Stimulated activated CD8-positive, alpha-beta memory T cell treated with anti-CD3 and anti-CD28 coated beads, Interleukin-15, amount 100 ng/mL, for 24 hours (primary cell): ENCODE measurements at regions not wholly inside any gene's neighbourhood (a gene's known extent, or its start where the extent isn't known, plus 50 kb on each side); places are given as distances from the start of the nearest gene placed in this dataset.
"Not testable (repeated sequence)": the region's sequence is repeated elsewhere in the genome, so short reads cannot be mapped to it uniquely, and the experiment has no call there.

ENCODE experiments used
- DNase-seq: peaks from one replicate; pipeline ENCODE4 v3.0.0-alpha.2; 2020; ENCODE audit warnings: low read depth

GRCh38 chr1:56267611-56268010 lies 311.8 kb downstream of the PLPP3 start:
- DNase-seq: no peak

- DNase-seq: no peak
These were observed 313.0 kb downstream of the PLPP3 start for GRCh38 chr1:56266359-56266758.

- no peak for DNase-seq
These were observed 314.1 kb downstream of the PLPP3 start for GRCh38 chr1:56265216-56265615.

- DNase-seq: no peak
These were observed 315.5 kb downstream of the PLPP3 start for GRCh38 chr1:56263908-56264307.

DNA sequence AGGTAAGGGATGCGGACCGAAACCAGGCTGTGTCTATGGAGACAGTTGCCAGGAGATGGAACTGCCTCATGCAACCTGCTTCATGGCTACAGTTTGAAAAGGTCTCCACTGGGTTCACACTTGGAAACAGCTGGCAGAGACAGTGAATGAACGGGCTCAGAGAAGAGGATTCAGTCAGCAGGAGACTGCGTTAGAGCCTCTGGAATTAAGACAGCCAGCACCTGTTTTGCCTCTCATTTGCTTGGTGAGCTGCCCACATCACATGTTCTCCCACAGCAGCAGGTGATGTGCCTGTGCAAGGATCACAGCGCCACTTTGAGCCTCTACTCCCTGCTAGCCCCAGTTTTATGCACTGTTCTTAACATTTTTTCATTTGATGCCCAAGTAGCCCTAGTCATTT lies 321.0 kb downstream of the PLPP3 start:
- DNase-seq: no peak

- no peak for DNase-seq
These were observed 321.6 kb downstream of the PLPP3 start for GRCh38 chr1:56257726-56258125.

DNA sequence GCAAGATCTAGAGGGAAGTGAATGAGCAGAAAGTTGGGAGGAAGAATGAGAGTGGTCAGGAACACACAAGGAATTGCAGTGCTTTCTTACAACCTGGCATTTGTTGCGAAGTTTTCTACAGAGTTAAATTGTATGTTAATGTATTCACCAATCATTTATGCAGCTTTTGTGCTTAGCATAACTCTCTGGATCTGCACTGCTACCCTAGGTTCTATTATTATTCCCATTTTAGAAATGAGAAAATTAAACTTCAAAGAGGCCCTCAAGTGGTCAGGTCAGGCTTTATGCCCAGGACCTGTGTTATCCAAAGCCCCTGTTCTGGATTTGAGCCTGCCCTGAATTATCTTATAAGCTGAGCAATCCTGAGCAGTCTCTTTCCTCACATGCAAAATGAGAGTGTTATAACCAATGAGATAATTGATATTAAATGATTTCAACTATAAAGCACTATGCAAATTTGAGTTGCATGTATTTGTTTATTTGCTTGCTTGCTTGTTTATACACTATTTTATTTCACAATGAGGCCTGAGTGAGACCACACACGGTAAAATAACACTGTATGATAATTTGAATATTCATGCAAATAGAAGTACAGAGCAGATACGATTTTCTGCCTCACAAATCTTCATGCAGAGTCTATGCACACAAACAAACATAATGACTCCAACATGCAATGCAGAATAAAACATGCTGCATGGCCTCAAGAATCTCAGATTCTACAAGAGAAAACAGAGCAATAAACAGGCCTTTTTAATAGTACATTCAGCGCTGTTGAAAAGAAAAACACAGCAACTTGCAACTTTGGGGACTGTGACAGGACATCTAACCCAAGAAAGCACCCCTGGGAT lies 323.0 kb downstream of the PLPP3 start:
- no peak for DNase-seq

- DNase-seq: no peak
These were observed 323.7 kb downstream of the PLPP3 start for GRCh38 chr1:56255516-56256152.

GRCh38 chr1:56254130-56254529 lies 325.2 kb downstream of the PLPP3 start:
- DNase-seq: no peak

DNA sequence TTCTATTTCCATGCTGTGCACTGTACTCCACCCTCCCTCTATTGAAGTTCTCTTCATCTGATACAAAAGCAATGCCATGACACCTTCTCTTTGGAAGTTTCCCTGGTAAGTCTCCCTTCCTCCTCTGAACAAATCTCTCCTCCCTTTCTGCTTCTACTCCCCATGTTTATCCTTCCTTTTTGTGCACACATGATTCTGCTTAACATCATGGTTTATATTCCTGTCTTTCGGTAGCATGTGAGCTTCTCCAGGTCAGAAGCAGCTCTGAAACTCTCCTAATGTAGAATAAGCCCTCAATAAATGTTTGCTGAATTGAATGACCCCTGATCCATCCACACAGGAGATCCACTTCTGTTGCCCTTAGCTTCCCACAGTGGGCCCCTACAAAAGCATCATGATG lies 328.6 kb downstream of the PLPP3 start:
- no peak for DNase-seq

DNA sequence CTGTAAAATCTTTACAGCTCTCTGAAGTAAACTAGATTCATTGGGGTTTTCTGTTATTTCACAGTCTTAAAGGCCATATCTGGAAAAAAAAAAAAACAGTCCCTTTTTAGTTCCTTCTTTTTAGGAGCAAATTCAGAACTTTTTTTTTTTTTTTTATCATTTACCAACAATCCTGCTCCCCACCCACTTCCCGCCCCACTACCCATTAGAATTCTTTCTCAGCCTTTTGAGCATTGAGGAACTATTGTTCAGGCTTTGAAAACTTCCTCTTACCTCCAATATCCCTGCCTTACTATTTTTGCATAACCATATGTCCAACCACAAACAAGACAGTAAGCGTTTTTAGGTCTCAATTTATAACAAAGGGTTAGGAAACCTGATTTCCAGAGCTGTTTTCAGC lies 330.1 kb downstream of the PLPP3 start:
- no peak for DNase-seq

- DNase-seq: no peak
These were observed 331.2 kb downstream of the PLPP3 start for GRCh38 chr1:56248138-56248537.

GRCh38 chr1:56246726-56247125 lies 332.6 kb downstream of the PLPP3 start:
- not testable (repeated sequence) for DNase-seq

DNA sequence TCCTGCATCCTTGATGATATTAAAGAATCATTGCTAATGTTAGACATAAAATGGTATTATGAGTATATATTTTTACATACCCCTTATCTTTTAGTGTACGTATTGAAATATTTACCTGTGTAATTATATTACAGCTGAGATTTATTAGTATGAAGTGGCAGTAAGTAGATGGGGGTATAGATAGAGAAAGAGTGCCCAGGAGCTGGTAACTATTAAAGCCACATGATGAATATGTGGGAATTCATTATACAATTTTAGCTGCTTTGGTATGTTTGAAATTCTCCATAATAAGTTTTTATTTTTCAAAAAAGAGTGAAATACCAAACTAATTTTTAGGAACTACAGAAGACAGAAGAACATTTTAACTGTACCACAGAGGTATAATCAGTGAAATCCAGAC lies 339.0 kb downstream of the PLPP3 start:
- no peak for DNase-seq

DNA sequence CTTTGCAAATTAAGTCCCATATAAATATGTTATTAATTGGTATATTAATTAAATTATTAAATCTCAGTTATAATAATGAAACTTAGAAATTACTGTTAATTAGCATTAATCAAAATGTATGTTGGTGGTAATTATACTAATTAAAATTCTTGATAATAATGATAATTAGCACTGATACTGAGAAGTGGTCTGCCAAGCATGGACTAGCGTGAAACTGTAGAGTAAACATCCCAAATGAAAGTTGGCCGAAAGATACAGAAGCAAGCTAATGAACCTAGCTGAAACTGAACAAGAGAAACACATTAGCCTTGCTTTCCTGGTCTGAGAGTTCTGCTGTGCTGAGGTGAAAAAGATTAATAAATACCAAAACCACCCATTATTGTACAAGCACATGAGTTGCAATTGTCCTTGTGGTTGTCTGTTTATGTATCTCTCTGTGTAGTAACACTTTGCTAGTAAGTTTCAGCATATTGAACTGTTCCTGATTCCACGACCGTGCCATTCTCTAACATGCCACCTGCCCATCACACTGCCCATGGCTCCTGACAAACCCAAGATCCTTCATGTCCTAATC lies 341.8 kb downstream of the PLPP3 start:
- DNase-seq: no peak

- no peak for DNase-seq
These were observed 342.7 kb downstream of the PLPP3 start for GRCh38 chr1:56236688-56237087.

- no peak for DNase-seq
These were observed 343.4 kb downstream of the PLPP3 start for GRCh38 chr1:56235909-56236510.

DNA sequence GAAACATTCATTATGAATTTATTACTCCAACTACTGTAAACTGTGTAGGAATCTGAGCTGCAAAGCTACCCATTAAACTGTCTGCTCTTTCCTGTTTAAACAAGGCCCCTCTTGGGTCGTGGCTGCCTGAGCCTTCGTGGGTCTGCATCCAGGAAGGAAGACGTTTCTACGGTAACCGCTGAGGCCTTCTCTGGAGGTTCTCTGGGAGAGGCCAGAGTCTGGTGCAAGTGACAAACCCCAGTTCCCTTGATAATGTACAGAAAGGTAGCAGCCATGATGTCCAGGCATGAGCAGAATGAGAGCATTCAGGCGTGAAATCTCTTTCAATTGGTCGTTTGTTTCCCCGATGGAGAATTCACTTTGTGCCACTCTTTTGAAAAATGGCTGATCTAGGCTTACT lies 350.2 kb downstream of the PLPP3 start:
- no peak for DNase-seq

DNA sequence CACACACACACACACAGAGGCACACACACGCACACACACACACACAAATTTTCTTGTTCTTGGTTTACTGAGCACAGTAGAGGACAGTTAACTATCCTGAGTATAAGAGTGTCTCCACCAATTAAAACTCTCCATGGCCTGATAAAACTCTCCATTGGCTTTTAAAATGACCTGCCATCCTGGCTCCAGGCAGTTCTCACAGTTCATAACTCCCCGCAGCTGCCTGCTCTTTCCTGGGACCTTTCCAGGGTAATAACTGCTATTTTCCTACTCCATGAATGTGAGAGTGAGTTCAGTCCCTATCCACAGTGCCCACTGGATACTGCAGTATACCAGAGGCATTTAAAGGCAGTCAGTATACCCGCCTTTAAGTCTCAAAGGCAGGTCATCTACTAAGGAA lies 351.5 kb downstream of the PLPP3 start:
- DNase-seq: no peak

- no peak for DNase-seq
These were observed 352.0 kb downstream of the PLPP3 start for GRCh38 chr1:56227401-56227800.

GRCh38 chr1:56225964-56226815 lies 353.2 kb downstream of the PLPP3 start:
- no peak for DNase-seq

- DNase-seq: no peak
These were observed 355.4 kb downstream of the PLPP3 start for GRCh38 chr1:56223968-56224367.
